ENCODE measurements at regions not wholly inside any gene's neighbourhood (a gene's known extent, or its start where the extent isn't known, plus 50 kb on each side); places are given as distances from the start of the nearest gene placed in this dataset.
"Not testable (repeated sequence)": the region's sequence is repeated elsewhere in the genome, so short reads cannot be mapped to it uniquely, and the experiment has no call there.

- TF ChIP-seq, protein P1, sequence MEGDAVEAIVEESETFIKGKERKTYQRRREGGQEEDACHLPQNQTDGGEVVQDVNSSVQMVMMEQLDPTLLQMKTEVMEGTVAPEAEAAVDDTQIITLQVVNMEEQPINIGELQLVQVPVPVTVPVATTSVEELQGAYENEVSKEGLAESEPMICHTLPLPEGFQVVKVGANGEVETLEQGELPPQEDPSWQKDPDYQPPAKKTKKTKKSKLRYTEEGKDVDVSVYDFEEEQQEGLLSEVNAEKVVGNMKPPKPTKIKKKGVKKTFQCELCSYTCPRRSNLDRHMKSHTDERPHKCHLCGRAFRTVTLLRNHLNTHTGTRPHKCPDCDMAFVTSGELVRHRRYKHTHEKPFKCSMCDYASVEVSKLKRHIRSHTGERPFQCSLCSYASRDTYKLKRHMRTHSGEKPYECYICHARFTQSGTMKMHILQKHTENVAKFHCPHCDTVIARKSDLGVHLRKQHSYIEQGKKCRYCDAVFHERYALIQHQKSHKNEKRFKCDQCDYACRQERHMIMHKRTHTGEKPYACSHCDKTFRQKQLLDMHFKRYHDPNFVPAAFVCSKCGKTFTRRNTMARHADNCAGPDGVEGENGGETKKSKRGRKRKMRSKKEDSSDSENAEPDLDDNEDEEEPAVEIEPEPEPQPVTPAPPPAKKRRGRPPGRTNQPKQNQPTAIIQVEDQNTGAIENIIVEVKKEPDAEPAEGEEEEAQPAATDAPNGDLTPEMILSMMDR (IDR thresholded peaks at IDR 0.05; ENCODE audit: insufficient read depth, low read depth, low read length), result no peak
- H3K4me3 ChIP-seq (ENCODE audit: low read depth, low read length), result no peak overlapping the region
- DNase-seq (ENCODE audit: low read depth), result no peak
- no peaks in the 10 kb centered on the region for H3K27me3 ChIP-seq (ENCODE audit: control insufficient read depth, insufficient read depth, low read length)
- no peaks in the 10 kb centered on the region for H3K36me3 ChIP-seq (ENCODE audit: control insufficient read depth, insufficient read depth, low read length)
- CTCF ChIA-PET, result interaction anchor here (1.6 kb wide), 1 partner anchor 8 kb away, joined by 4 read pairs; no protein-coding TSS in a partner anchor
- POLR2A ChIA-PET, result interaction anchor here (0.6 kb wide), 1 partner anchor 13 kb away, joined by 8 read pairs; no protein-coding TSS in a partner anchor
These were observed 161.5 kb downstream of the HLX start for GRCh38 chr1:221040691-221041285.

- TF ChIP-seq, protein P1 (IDR thresholded peaks at IDR 0.05; ENCODE audit: insufficient read depth, low read depth, low read length), result no peak
- H3K4me3 ChIP-seq (ENCODE audit: low read depth, low read length), result no peak overlapping the region
- H3K27me3 ChIP-seq (ENCODE audit: control insufficient read depth, insufficient read depth, low read length), result no peaks in the 10 kb centered on the region
- CTCF ChIA-PET, result no interaction called here
- DNase-seq (ENCODE audit: low read depth), result no peak
- no peaks in the 10 kb centered on the region for H3K36me3 ChIP-seq (ENCODE audit: control insufficient read depth, insufficient read depth, low read length)
- POLR2A ChIA-PET, result no interaction called here
These were observed 165.3 kb downstream of the HLX start for GRCh38 chr1:221044538-221044937.

DNA sequence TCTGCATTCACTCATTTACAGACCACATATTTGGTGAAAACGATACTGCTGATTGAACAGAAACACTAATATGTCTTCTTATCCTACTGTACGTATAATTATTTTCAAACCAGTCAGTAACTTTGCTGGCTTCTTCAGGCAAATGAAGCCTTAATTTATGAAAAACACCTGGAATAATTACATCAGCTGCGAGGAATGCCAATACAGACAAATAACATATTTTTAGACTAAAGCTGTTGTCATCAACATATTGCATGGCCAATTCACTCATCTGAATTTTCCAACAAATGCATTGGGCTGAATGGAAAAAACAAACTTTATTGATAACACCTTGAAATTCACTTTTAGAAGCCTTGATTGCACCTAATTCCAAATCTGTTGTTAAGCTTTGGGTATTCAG, 165.9 kb downstream of the HLX start:
- no peaks in the 10 kb centered on the region for H3K36me3 ChIP-seq (ENCODE audit: control insufficient read depth, insufficient read depth, low read length)
- H3K4me3 ChIP-seq (ENCODE audit: low read depth, low read length), result no peak overlapping the region
- H3K27me3 ChIP-seq (ENCODE audit: control insufficient read depth, insufficient read depth, low read length), result no peaks in the 10 kb centered on the region
- ChIA-PET POLR2A (no interaction called here), CTCF (no interaction called here)
- TF ChIP-seq, protein P1 (IDR thresholded peaks at IDR 0.05; ENCODE audit: insufficient read depth, low read depth, low read length), result no peak
- DNase-seq (ENCODE audit: low read depth), result no peak

GRCh38 chr1:221045842-221046831, 166.9 kb downstream of the HLX start:
- POLR2A ChIA-PET, result no interaction called here
- TF ChIP-seq, protein P1 (IDR thresholded peaks at IDR 0.05; ENCODE audit: insufficient read depth, low read depth, low read length), result no peak
- H3K4me3 ChIP-seq (ENCODE audit: low read depth, low read length), result no peak overlapping the region
- no peaks in the 10 kb centered on the region for H3K36me3 ChIP-seq (ENCODE audit: control insufficient read depth, insufficient read depth, low read length)
- no peak for DNase-seq (ENCODE audit: low read depth)
- CTCF ChIA-PET, result interaction anchor here (1.4 kb wide), 1 partner anchor 9 kb away, joined by 4 read pairs; no protein-coding TSS in a partner anchor
- H3K27me3 ChIP-seq (ENCODE audit: control insufficient read depth, insufficient read depth, low read length), result no peaks in the 10 kb centered on the region

DNA sequence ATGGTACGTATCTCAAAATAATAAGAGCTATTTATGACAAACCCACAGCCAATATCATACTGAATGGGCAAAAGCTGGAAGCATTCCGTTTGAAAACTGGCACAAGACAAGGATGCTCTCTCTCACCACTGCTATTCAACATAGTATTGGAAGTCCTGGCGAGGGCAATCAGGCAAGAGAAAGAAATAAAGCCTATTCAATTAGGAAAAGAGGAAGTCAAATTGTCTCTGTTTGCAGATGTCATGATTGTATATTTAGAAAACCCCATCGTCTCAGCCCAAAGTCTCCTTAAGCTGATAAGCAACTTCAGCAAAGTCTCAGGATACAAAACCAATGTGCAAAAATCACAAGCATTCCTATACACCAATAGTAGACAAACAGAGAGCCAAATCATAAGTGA, 172.1 kb downstream of the HLX start:
- H3K27me3 ChIP-seq (ENCODE audit: control insufficient read depth, insufficient read depth, low read length); H3K36me3 ChIP-seq (ENCODE audit: control insufficient read depth, insufficient read depth, low read length); DNase-seq (ENCODE audit: low read depth); H3K4me3 ChIP-seq (ENCODE audit: low read depth, low read length); CTCF ChIA-PET; POLR2A ChIA-PET: not testable (repeated sequence)

Measured in BJ (cell line).